ENCODE measurements at regions not wholly inside any gene's neighbourhood (a gene's known extent, or its start where the extent isn't known, plus 50 kb on each side); places are given as distances from the start of the nearest gene placed in this dataset.

DNA sequence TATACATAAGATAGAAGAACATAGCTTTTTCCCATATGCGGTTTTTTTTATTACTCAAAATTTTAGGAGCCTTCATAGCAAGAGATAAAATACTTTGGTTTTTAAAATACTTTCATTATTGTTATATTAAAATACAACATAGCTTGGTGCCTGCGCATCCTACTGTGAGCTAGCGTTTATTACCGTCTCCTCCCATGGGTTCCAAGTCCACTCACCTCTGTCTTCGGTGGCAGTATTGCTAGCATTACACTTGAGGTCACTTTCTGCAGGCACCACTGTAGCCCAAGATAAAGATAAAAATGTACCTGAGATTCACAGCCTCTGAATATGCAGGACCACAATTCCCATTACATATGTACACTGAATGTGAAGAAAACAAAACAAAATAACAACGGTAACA lies 326.7 kb downstream of the TPBG start (continued):
- TF ChIP-seq, protein P1, sequence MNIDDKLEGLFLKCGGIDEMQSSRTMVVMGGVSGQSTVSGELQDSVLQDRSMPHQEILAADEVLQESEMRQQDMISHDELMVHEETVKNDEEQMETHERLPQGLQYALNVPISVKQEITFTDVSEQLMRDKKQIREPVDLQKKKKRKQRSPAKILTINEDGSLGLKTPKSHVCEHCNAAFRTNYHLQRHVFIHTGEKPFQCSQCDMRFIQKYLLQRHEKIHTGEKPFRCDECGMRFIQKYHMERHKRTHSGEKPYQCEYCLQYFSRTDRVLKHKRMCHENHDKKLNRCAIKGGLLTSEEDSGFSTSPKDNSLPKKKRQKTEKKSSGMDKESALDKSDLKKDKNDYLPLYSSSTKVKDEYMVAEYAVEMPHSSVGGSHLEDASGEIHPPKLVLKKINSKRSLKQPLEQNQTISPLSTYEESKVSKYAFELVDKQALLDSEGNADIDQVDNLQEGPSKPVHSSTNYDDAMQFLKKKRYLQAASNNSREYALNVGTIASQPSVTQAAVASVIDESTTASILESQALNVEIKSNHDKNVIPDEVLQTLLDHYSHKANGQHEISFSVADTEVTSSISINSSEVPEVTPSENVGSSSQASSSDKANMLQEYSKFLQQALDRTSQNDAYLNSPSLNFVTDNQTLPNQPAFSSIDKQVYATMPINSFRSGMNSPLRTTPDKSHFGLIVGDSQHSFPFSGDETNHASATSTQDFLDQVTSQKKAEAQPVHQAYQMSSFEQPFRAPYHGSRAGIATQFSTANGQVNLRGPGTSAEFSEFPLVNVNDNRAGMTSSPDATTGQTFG (tag by site-specific recombination; IDR thresholded peaks at IDR 0.05; ENCODE audit: borderline replicate concordance): no peak
- TF ChIP-seq ZNF112 (tag by site-specific recombination; IDR thresholded peaks at IDR 0.05) (no peak), ZNF114 (tag by site-specific recombination; IDR thresholded peaks at IDR 0.05) (no peak)

DNA sequence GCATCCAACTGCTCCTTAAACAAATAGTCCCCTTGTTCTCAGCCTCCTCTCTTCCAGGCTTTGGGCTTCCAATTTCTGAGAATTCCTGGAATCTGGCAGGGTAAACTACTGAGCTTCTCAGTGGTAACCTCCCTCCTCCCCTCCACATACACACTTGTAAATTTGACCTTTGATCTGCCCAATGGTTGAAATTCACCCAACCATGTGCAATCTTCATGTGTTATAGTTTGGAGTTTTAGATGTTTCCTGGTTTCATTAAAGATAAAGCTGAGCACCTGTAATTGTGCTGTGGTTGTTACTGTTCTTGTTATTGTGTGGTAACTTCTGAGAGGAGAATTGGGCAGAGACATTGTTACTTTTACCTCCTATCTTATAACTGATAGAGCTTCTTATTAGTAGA lies 328.4 kb downstream of the TPBG start:
- no peaks in the 10 kb centered on the region for H3K36me3 ChIP-seq (ENCODE audit: control insufficient read depth in 2 of 2, insufficient read depth in 1 of 2, low read length in 2 of 2)
- TF ChIP-seq ZNF610 (tag by site-specific recombination; IDR thresholded peaks at IDR 0.05; ENCODE audit: borderline replicate concordance): no peak
- TF ChIP-seq ZNF214 (tag by site-specific recombination; IDR thresholded peaks at IDR 0.05; ENCODE audit: borderline replicate concordance): no peak
- TF ChIP-seq, protein P2, sequence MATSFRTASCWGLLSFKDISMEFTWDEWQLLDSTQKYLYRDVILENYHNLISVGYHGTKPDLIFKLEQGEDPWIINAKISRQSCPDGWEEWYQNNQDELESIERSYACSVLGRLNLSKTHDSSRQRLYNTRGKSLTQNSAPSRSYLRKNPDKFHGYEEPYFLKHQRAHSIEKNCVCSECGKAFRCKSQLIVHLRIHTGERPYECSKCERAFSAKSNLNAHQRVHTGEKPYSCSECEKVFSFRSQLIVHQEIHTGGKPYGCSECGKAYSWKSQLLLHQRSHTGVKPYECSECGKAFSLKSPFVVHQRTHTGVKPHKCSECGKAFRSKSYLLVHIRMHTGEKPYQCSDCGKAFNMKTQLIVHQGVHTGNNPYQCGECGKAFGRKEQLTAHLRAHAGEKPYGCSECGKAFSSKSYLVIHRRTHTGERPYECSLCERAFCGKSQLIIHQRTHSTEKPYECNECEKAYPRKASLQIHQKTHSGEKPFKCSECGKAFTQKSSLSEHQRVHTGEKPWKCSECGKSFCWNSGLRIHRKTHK (tag by site-specific recombination; IDR thresholded peaks at IDR 0.05): no peak
- TF ChIP-seq ZNF76 (tag by site-specific recombination; IDR thresholded peaks at IDR 0.05; ENCODE audit: borderline replicate concordance, low read depth): no peak
- TF ChIP-seq BCL11A (tag by site-specific recombination; IDR thresholded peaks at IDR 0.05; ENCODE audit: low read depth): no peak
- TF ChIP-seq TCF7L2 (IDR thresholded peaks at IDR 0.05; ENCODE audit: borderline replicate concordance, low read depth, low read length): no peak
- no peak for TF ChIP-seq ZNF433 (tag by site-specific recombination; IDR thresholded peaks at IDR 0.05; ENCODE audit: low read depth)
- TF ChIP-seq, protein P3, sequence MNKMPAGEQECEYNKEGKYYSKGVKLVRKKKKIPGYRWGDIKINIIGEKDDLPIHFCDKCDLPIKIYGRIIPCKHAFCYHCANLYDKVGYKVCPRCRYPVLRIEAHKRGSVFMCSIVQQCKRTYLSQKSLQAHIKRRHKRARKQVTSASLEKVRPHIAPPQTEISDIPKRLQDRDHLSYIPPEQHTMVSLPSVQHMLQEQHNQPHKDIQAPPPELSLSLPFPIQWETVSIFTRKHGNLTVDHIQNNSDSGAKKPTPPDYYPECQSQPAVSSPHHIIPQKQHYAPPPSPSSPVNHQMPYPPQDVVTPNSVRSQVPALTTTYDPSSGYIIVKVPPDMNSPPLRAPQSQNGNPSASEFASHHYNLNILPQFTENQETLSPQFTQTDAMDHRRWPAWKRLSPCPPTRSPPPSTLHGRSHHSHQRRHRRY (tag by site-specific recombination; IDR thresholded peaks at IDR 0.05): no peak
- no peak for TF ChIP-seq ZBTB17 (tag by site-specific recombination; IDR thresholded peaks at IDR 0.05)
- no peak for TF ChIP-seq ZNF548 (tag by site-specific recombination; IDR thresholded peaks at IDR 0.05)
- no peak for TF ChIP-seq KLF16 (tag by site-specific recombination; IDR thresholded peaks at IDR 0.05)
- TF ChIP-seq ZNF561 (tag by site-specific recombination; IDR thresholded peaks at IDR 0.05; ENCODE audit: borderline replicate concordance): no peak
- no peak for TF ChIP-seq ZSCAN16 (tag by site-specific recombination; IDR thresholded peaks at IDR 0.05)
- no peak for TF ChIP-seq ZNF335 (tag by site-specific recombination; conservative IDR thresholded peaks at IDR 0.05)
- TF ChIP-seq, protein P4, sequence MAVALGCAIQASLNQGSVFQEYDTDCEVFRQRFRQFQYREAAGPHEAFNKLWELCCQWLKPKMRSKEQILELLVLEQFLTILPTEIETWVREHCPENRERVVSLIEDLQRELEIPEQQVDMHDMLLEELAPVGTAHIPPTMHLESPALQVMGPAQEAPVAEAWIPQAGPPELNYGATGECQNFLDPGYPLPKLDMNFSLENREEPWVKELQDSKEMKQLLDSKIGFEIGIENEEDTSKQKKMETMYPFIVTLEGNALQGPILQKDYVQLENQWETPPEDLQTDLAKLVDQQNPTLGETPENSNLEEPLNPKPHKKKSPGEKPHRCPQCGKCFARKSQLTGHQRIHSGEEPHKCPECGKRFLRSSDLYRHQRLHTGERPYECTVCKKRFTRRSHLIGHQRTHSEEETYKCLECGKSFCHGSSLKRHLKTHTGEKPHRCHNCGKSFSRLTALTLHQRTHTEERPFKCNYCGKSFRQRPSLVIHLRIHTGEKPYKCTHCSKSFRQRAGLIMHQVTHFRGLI (tag by site-specific recombination; IDR thresholded peaks at IDR 0.05): no peak
- no peak for TF ChIP-seq ZNF394 (tag by site-specific recombination; IDR thresholded peaks at IDR 0.05; ENCODE audit: borderline replicate concordance)
- no peak for TF ChIP-seq ZBTB20 (tag by site-specific recombination; IDR thresholded peaks at IDR 0.05)
- TF ChIP-seq ZNF558 (tag by site-specific recombination; IDR thresholded peaks at IDR 0.05): no peak
- H3K27ac ChIP-seq (ENCODE audit: extremely low read depth, low read depth, low read length): no peak overlapping the region
- ChIA-PET CTCF (interaction anchor here (0.7 to 1.3 kb wide), 2 partner anchors 19 to 34 kb away, joined by 3 read pairs; no protein-coding TSS in a partner anchor), POLR2A (no interaction called here)
- H3K4me3 ChIP-seq (ENCODE audit: low read depth, low read length): no peak overlapping the region
- H3K4me1 ChIP-seq (ENCODE audit: control insufficient read depth, insufficient read depth, low read length): no peaks in the 10 kb centered on the region
- H3K9me3 ChIP-seq (ENCODE audit: control insufficient read depth, insufficient read depth, low read depth, low read length): no peaks in the 10 kb centered on the region

Measured in HEK293 (cell line).